GM12873 (cell line): ENCODE measurements at regions not wholly inside any gene's neighbourhood (a gene's known extent, or its start where the extent isn't known, plus 50 kb on each side); places are given as distances from the start of the nearest gene placed in this dataset.

Experiments used
- TF ChIP-seq, protein P1 (sequence below): IDR thresholded peaks from 2 replicates; pipeline ENCODE4 v1.5.1; 2012; ENCODE audit warnings: low read depth, mild to moderate bottlenecking, moderate library complexity, low read length, control low read depth; ENCODE audit not compliant: insufficient read depth; ENCODE audit errors: missing control alignments

DNA sequence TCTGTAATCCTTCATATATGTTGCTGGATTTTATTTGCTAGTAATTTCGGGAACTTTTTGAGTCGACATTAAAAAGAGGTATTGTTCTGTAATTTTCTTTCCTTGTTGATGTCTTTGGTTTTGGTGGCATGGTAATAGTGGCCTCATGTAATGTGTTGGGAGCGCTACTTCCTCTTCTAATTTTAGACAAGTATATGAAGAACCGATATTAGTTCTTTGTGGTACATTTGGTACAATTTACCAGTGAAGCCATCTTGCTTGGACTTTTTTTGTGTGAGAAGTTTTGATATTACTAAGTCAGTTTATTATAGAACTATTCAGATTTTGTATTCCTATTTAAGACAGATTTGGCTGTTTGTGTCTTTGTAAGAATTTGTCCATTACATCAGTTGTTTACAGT is 669.2 kb upstream of the AADAT start:
- TF ChIP-seq, protein P1, sequence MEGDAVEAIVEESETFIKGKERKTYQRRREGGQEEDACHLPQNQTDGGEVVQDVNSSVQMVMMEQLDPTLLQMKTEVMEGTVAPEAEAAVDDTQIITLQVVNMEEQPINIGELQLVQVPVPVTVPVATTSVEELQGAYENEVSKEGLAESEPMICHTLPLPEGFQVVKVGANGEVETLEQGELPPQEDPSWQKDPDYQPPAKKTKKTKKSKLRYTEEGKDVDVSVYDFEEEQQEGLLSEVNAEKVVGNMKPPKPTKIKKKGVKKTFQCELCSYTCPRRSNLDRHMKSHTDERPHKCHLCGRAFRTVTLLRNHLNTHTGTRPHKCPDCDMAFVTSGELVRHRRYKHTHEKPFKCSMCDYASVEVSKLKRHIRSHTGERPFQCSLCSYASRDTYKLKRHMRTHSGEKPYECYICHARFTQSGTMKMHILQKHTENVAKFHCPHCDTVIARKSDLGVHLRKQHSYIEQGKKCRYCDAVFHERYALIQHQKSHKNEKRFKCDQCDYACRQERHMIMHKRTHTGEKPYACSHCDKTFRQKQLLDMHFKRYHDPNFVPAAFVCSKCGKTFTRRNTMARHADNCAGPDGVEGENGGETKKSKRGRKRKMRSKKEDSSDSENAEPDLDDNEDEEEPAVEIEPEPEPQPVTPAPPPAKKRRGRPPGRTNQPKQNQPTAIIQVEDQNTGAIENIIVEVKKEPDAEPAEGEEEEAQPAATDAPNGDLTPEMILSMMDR: no peak

GRCh38 chr4:170750519-170750918 is 660.8 kb upstream of the AADAT start:
- TF ChIP-seq, protein P1: no peak

DNA sequence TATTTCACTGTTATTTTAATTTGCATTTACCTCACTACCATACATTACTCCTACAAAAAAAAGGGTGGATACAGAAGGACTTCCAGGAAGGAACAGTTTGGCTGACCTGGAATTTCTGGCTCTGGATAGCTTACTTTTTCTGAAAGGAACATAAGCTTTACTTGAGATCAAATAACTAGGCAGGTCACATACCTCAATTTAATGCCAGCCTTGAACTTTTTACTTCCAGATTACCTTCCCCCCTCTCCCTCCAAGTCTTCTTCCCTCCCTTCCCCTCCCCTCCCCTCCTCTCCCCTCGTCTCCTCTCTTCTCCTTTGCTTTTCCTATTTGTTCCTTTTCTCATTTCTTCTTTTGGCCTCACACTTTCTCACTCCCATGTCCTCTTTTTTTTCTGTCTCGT is 659.2 kb upstream of the AADAT start:
- TF ChIP-seq, protein P1: no peak

GRCh38 chr4:170743633-170744032 is 653.9 kb upstream of the AADAT start:
- TF ChIP-seq, protein P1: no peak

GRCh38 chr4:170741856-170742255 is 652.1 kb upstream of the AADAT start:
- TF ChIP-seq, protein P1: no peak

GRCh38 chr4:170736710-170737109 is 647.0 kb upstream of the AADAT start:
- TF ChIP-seq, protein P1: no peak

- TF ChIP-seq, protein P1: no peak
Observed at GRCh38 chr4:170729897-170730296, 640.1 kb upstream of the AADAT start.
